K562 (cell line): ENCODE measurements at regions not wholly inside any gene's neighbourhood (a gene's known extent, or its start where the extent isn't known, plus 50 kb on each side); places are given as distances from the start of the nearest gene placed in this dataset.
A peak's percentile ranks its signal among the peaks of the same experiment; 100 is the strongest.

Experiments used
- ATAC-seq: fragments of 200-7000 bp; cut with Tn5 transposase; 3 replicates; pipeline ENCODE4 v1.9.1; 2020; ENCODE audit warnings: moderate library complexity
- BruUV-seq: library from RNA; stranded (reverse); fragments of 400-500 nt; replicated peaks from 2 replicates; lab custom pipeline; 2021; lab: Mats Ljungman, UMichigan
- CTCF ChIA-PET: fragments of 300-600 bp; formaldehyde crosslinking; extraction: SDS; loops from one replicate; lab custom pipeline; 2021; ENCODE audit warnings: low intra/inter-chr PET ratio; lab: Yijun Ruan, JAX
- POLR2A ChIA-PET: fragments of 300-600, 350-650 bp; sonication (Branson Sonifier 250); formaldehyde crosslinking; extraction: SDS; loops from one replicate; lab custom pipeline; 2021; ENCODE audit warnings: antibody characterized with exemption, inconsistent platforms; lab: Yijun Ruan, JAX
- DNase-seq, 4 experiments: peaks; one replicate each; pipeline versions ENCODE4 v3.0.0 to v3.0.0-alpha.2; 2011 to 2018; ENCODE audit warnings: low spot score in 3 of 4, mixed read lengths in 3 of 4; ENCODE audit errors: extremely low read depth in 1 of 4
- FAIRE-seq: peaks from 2 replicates; lab custom pipeline; 2011; peaks lifted over from hg19 to GRCh38; lab: Jason Lieb, UNC
- H2AFZ ChIP-seq: 2 replicates; pipeline ENCODE4 v1.6.0; 2011; ENCODE audit warnings: low read depth, low read length, control low read depth, inconsistent platforms
- H3K27ac ChIP-seq: fragments of 200-600 bp; 3 replicates; pipeline ENCODE4 v1.8.0; 2011; ENCODE audit warnings: low read depth, mild to moderate bottlenecking, control low read depth, inconsistent platforms, low read length, moderate library complexity, mixed read lengths; ENCODE audit errors: extremely low read depth
- H3K27me3 ChIP-seq, 2 experiments: fragments of 300-600 bp in 1 of 2; 2 replicates in 1 of 2; 3 replicates in 1 of 2; pipeline versions ENCODE4 v1.6.0 to v1.8.0; 2011; ENCODE audit warnings: inconsistent platforms in 2 of 2, low read length in 2 of 2, mild to moderate bottlenecking in 1 of 2, mixed read lengths in 1 of 2, moderate library complexity in 1 of 2; ENCODE audit not compliant: control insufficient read depth in 2 of 2, insufficient read depth in 2 of 2
- H3K36me3 ChIP-seq: fragments of 300-600 bp; 3 replicates; pipeline ENCODE4 v1.8.0; 2011; ENCODE audit warnings: mild to moderate bottlenecking, low read length, inconsistent platforms; ENCODE audit not compliant: control insufficient read depth, insufficient read depth
- H3K4me1 ChIP-seq, 2 experiments: fragments of 200-600 bp in 1 of 2; replicated peaks in 1 of 2; 2 replicates in 1 of 2; 3 replicates in 1 of 2; pipeline versions ENCODE4 v1.5.1 to v1.8.0; 2011; ENCODE audit warnings: inconsistent platforms in 2 of 2, low read length in 2 of 2, mild to moderate bottlenecking in 1 of 2, mixed read lengths in 1 of 2, moderate library complexity in 1 of 2; ENCODE audit not compliant: control insufficient read depth in 2 of 2, insufficient read depth in 2 of 2
- H3K4me2 ChIP-seq: 2 replicates; pipeline ENCODE4 v1.6.1; 2011; ENCODE audit warnings: low read length, control low read depth, inconsistent platforms, mixed read lengths; ENCODE audit not compliant: insufficient read depth
- H3K4me3 ChIP-seq: fragments of 200-600 bp; sonication (generic), shearing (Covaris generic); 2 replicates; pipeline ENCODE4 v1.5.1; 2016; ENCODE audit warnings: control low read depth, inconsistent platforms
- H3K79me2 ChIP-seq: fragments of 200-600 bp; 3 replicates; pipeline ENCODE4 v1.8.0; 2011; ENCODE audit warnings: low read length, inconsistent platforms; ENCODE audit not compliant: control insufficient read depth, insufficient read depth
- H3K9ac ChIP-seq, 2 experiments: 2 replicates each; pipeline versions ENCODE4 v1.6.0 to v1.6.1; 2011; ENCODE audit warnings: low read depth in 2 of 2, low read length in 2 of 2, control low read depth in 1 of 2, inconsistent platforms in 1 of 2, mild to moderate bottlenecking in 1 of 2, mixed read lengths in 1 of 2; ENCODE audit not compliant: insufficient read depth in 1 of 2
- H3K9me1 ChIP-seq: one replicate; pipeline ENCODE4 v1.6.0; 2011; ENCODE audit warnings: inconsistent platforms, mild to moderate bottlenecking, low read length, moderate library complexity; ENCODE audit not compliant: control insufficient read depth, insufficient read depth
- H3K9me3 ChIP-seq: replicated peaks from 2 replicates; pipeline ENCODE4 v1.5.1; 2011; ENCODE audit warnings: low read depth, low read length, inconsistent platforms; ENCODE audit not compliant: control insufficient read depth, insufficient read depth
- H4K20me1 ChIP-seq: replicated peaks from 2 replicates; pipeline ENCODE4 v1.6.1; 2011; ENCODE audit warnings: low read length, inconsistent platforms, mixed read lengths; ENCODE audit not compliant: control insufficient read depth, insufficient read depth
- ATF3 ChIP-seq, 2 experiments: fragments of 450-650 bp in 1 of 2; sonication (generic) in 1 of 2; formaldehyde crosslinking in 1 of 2; IDR thresholded peaks in 1 of 2; conservative IDR thresholded peaks in 1 of 2; 2 replicates each; pipeline versions ENCODE4 v1.6.1 to v1.8.1; 2016 to 2023; ENCODE audit warnings: mild to moderate bottlenecking in 2 of 2, moderate library complexity in 2 of 2, inconsistent platforms in 1 of 2, missing genetic modification reagents in 1 of 2
- ELK1 ChIP-seq: sonication (generic); formaldehyde crosslinking; IDR thresholded peaks from 2 replicates; pipeline ENCODE4 v1.8.1; 2022; ENCODE audit warnings: missing genetic modification reagents
- HDAC1 ChIP-seq, 2 experiments: fragments of 450-650 bp; IDR thresholded peaks; 2 replicates each; pipeline ENCODE4 v1.6.1; 2016 to 2017; ENCODE audit warnings: inconsistent platforms in 1 of 2, mild to moderate bottlenecking in 1 of 2, moderate library complexity in 1 of 2
- MBD2 ChIP-seq: sonication (generic); IDR thresholded peaks from 2 replicates; pipeline ENCODE4 v1.6.1; 2016; ENCODE audit warnings: low read depth, borderline replicate concordance
- MXI1 ChIP-seq: IDR thresholded peaks from 2 replicates; pipeline ENCODE4 v1.6.1; 2011; ENCODE audit warnings: low read depth, mild to moderate bottlenecking, improper control_type of control experiment, low read length
- POLR2A ChIP-seq: fragments of 450-650 bp; conservative IDR thresholded peaks from 2 replicates; pipeline ENCODE4 v1.6.1; 2016
- PTBP1 ChIP-seq: fragments of 200-400 bp; formaldehyde crosslinking; IDR thresholded peaks from 2 replicates; pipeline ENCODE4 v1.6.1; 2017; ENCODE audit warnings: low read depth, low read length
- ZNF174 ChIP-seq: fragments of 250-450 bp; sonication (Bioruptor Pico); IDR thresholded peaks from 2 replicates; pipeline ENCODE4 v1.4.0; 2020; ENCODE audit warnings: mild to moderate bottlenecking
- ZNF3 ChIP-seq: fragments of 250-450 bp; sonication (Bioruptor Pico); IDR thresholded peaks from 2 replicates; pipeline ENCODE4 v1.5.0; 2021; ENCODE audit warnings: mild to moderate bottlenecking, moderate library complexity
- WGBS: fragments of 100-300 bp; shearing (Covaris generic); methylation state at CpG from one replicate; pipeline ENCODE4 v1.1.6; 2016; ENCODE audit warnings: low coverage, mixed read lengths; ENCODE audit not compliant: insufficient coverage; ENCODE audit errors: missing lambda C conversion rate; 5-methylcytosine and 5-hydroxymethylcytosine counted together
- in situ Hi-C: fragments of 300-500 bp; cut with MboI; formaldehyde crosslinking; loops from 4 replicates; pipeline ENCODE4 v1.15.0; 2018; ENCODE audit warnings: inconsistent platforms, mixed read lengths
- intact Hi-C: fragments of 100-400 bp; cut with micrococcal nuclease; formaldehyde crosslinking; loops from 2 replicates; pipeline ENCODE4 v1.14.2; 2022

- FAIRE-seq = no peak
- Histone ChIP-seq H3K4me3 (no peak overlapping the region), H3K36me3 (no peaks in the 10 kb centered on the region), H3K4me2 (no peak overlapping the region), H3K79me2 (no peaks in the 10 kb centered on the region), H3K9ac (no peak overlapping the region), H3K27me3 (peaks cover 19 to 67% of the 10 kb centered on the region in 2 experiments), H2AFZ (no peak overlapping the region), H3K27ac (no peak overlapping the region), H3K9me1 (peaks cover 4% of the 10 kb centered on the region), H3K9me3 (no peaks in the 10 kb centered on the region), H3K4me1 (no peaks in the 10 kb centered on the region), H4K20me1 (0 out of 2 replicates have a peak, but pooled peaks cover 3% of the 10 kb centered on the region)
- CTCF ChIA-PET = no interaction called here
- intact Hi-C loops (no loop called here), in situ Hi-C loops (no loop called here)
- under 1% methylated on average over 14 of the region's 14 CpGs for WGBS
- TF ChIP-seq ZNF3 (CRISPR knock-in tag) (no peak), ATF3 (IDR thresholded peaks at IDR 0.05) (peak; percentile 27; the same call in 1 of the 2 replicates), ATF3 (CRISPR knock-in tag; conservative IDR thresholded peaks at IDR 0.05) (no peak)
- no peak for DNase-seq
- POLR2A ChIA-PET = interaction anchor here (1.2 kb wide), 1 partner anchor 22 kb away, joined by 3 read pairs; no protein-coding TSS in a partner anchor
- ATAC-seq = no peak
- BruUV-seq = no TSS peak
Measured at GRCh38 chr12:111102102-111102739, 181.8 kb upstream of the MYL2 start.

GRCh38 chr12:111101003-111101402 is 180.6 kb upstream of the MYL2 start:
- peaks cover 19 to 73% of the 10 kb centered on the region in 2 experiments for H3K27me3 ChIP-seq
- no TSS peak for BruUV-seq
- no peak for FAIRE-seq
- peaks cover 4% of the 10 kb centered on the region for H3K9me1 ChIP-seq
- no peaks in the 10 kb centered on the region for H3K79me2 ChIP-seq
- no peak overlapping the region for H3K27ac ChIP-seq
- ChIA-PET CTCF (no interaction called here), POLR2A (no interaction called here)
- 0 out of 2 replicates have a peak, but pooled peaks cover 3% of the 10 kb centered on the region for H4K20me1 ChIP-seq
- H3K9me3 ChIP-seq = no peaks in the 10 kb centered on the region
- intact Hi-C loops (no loop called here), in situ Hi-C loops (no loop called here)
- 3% methylated on average over 7 of the region's 7 CpGs for WGBS
- no peak overlapping the region for H3K4me2 ChIP-seq
- H3K36me3 ChIP-seq = no peaks in the 10 kb centered on the region
- no peak overlapping the region for H2AFZ ChIP-seq
- no peak for DNase-seq
- TF ChIP-seq POLR2A (no peak), ELK1 (no peak), MXI1 (no peak), HDAC1 (IDR thresholded peaks at IDR 0.05) (no peak), MBD2 (no peak), ZNF174 (no peak), PTBP1 (no peak)
- ATAC-seq = no peak
- H3K4me3 ChIP-seq = no peak overlapping the region
- no peaks in the 10 kb centered on the region for H3K4me1 ChIP-seq
- no peak overlapping the region for H3K9ac ChIP-seq
